22Rv1 (cell line): ENCODE measurements at regions not wholly inside any gene's neighbourhood (a gene's known extent, or its start where the extent isn't known, plus 50 kb on each side); places are given as distances from the start of the nearest gene placed in this dataset.

Source experiments
- H3K27ac ChIP-seq: fragments of 450-650 bp; 2 replicates; pipeline ENCODE4 v1.5.1; 2017
- CTCF ChIP-seq: fragments of 450-650 bp; IDR thresholded peaks from 2 replicates; pipeline ENCODE4 v1.5.1; 2017; ENCODE audit warnings: mild to moderate bottlenecking
- ZFX ChIP-seq: fragments of 450-650 bp; IDR thresholded peaks from 2 replicates; pipeline ENCODE4 v1.6.1; 2017; ENCODE audit warnings: antibody characterized with exemption, borderline replicate concordance

DNA sequence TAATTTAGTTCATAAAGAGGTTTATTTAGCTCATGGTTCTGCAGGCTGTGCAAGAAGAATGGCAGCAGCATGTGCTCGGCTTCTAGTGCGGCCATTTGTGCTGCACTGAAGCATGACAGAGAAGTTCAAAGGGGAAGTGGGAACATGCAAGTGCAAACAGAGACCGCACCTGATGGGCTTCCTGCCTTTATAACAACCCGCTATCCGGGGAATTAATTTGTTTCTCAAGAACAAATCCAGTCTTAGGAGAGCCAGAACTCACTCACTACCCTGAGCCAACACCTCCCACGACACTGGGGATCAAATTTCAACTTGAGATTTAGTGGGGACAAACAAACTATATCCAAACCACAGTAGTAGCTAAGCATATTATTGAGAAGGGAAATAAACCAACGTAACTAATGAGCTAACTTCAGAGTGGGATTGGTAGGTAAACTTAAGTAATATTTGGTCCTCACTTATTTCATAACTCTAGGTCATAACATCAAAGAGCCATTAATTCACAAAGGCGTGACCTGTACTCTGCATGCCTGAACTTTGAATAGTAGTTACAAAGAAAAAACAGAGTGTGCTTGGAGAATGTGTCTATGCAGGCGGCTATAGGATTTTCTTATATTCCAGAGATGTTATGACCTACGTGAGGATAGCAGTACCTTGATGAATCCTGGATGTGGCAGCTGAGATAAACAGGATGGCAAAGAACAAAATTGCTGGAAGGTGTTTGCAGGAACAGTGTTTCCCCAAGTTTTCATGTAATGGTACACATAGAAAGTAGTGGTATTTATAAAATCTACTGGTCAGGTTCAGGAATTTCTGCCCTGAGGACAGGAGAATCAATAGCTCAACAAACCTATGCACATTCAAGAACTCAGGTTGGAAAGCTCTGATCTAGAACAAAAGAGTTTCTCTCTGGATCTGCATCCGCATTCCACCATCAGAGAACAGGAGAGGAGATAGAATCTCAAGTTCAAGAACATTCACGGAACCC, 845.9 kb upstream of the ID2 start:
- H3K27ac ChIP-seq = no peak overlapping the region
- TF ChIP-seq CTCF (no peak), ZFX (no peak)

DNA sequence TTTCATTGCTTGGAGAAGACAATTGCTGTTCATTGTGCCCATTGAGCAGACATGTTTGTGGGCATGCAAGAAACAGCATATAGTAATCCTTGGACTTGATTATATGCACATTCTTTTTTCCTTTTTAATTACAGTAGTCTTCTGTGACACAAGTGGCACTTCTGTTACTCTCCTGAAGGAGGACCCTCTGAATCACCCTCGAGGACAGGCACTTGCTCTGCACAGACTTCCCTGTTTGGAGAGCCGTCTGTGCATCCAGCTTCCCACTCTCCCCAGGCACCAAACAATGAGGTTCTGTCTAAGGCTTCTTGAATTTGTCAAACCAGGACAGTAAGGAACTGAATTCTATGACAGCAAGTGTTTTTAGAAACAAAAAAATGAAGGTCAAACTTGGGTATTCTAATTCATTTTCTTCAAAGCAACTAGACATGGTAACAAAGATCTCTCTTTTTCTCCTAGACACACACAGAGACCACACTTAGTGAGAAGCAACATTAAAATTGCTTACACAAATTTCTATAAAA, 844.6 kb upstream of the ID2 start:
- no peak overlapping the region for H3K27ac ChIP-seq
- TF ChIP-seq ZFX = no peak
- no peak for TF ChIP-seq CTCF

DNA sequence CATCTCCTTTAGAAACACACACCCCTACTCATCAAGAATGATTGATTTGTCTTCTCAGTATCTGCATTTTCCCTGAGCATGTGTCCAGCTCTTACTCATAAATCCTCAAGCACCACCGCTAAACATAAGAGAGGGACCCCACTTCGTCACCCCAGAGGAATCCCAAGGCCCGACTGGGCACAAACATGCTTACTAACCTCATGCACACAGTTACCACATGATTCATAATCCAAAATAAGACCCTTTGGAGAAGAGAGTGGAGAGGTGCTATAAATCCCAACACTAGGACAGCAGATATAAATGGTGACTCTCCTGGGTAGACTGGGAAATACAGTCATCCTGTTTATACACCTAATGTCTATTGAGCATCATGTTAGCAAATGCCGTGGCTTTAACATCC, 843.2 kb upstream of the ID2 start:
- no peak overlapping the region for H3K27ac ChIP-seq
- TF ChIP-seq ZFX = no peak
- no peak for TF ChIP-seq CTCF

DNA sequence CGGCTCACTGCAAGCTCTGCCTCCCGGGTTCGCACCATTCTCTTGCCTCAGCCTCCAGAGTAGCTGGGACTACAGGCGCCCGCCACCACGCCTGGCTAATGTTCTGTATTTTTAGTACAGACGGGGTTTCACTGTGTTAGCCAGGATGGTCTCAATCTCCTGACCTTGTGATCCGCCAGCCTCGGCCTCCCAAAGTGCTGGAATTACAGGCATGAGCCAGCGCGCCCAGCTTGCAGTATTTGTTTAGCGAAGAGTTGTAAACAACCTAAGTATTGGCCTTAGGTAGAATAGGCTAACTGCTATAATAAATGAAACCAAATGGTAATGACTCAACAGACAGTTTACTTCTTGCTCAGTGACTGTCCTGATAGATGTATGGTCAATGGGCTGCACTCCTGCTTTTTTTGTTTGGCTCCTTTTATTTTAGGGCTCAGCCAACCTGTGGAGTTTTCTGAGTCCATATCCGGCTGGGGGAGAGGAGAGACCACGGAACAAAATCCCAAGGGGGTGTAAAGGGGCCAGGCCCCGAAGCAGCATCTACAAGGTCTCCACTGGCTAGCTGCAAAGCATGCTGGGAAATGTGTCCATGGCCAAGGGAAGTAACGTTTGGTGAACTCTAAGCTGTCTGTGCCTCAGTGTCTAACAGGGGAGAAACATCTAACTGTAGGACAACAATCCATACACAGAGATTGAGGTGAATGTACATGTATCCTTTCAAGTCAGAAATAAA, 841.0 kb upstream of the ID2 start:
- no peak overlapping the region for H3K27ac ChIP-seq
- no peak for TF ChIP-seq ZFX
- TF ChIP-seq CTCF = no peak

DNA sequence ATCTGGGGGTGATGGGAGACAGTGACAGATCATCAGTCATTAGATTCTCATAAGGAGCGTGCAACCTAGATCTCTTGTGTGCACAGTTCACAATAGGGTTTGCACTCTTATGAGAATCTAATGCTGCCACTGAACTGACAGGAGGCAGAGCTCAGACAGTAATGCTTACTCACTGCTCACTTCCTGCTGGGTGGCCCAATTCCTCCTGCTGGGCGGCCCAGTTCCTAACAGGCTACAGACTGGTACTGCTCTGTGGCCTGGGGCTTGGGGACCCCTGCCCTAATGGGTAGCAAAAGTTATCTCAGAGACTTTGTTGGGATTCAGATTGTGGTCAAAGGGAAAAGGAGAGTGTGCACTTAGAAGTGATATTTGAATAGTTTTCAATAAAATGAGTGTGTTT, 840.1 kb upstream of the ID2 start:
- TF ChIP-seq CTCF = no peak
- no peak for TF ChIP-seq ZFX
- no peak overlapping the region for H3K27ac ChIP-seq

GRCh38 chr2:7844414-7844965, 837.4 kb upstream of the ID2 start:
- H3K27ac ChIP-seq = no peak overlapping the region
- TF ChIP-seq CTCF (no peak), ZFX (no peak)
